NCI-H2196 treated with DMSO at 0.1 percent for 48 hours (cell line): ENCODE measurements at regions not wholly inside any gene's neighbourhood (a gene's known extent, or its start where the extent isn't known, plus 50 kb on each side); places are given as distances from the start of the nearest gene placed in this dataset.

ENCODE experiments used
- DNase-seq: peaks from one replicate; lab custom pipeline; 2025; ENCODE audit not compliant: unreplicated experiment; lab: John Stamatoyannopoulos, UW

- DNase-seq, result no peak
Observed at GRCh38 chr21:28791595-28792282, 200.9 kb downstream of the LTN1 start.

- DNase-seq, result no peak
Observed at GRCh38 chr21:28790335-28790734, 202.3 kb downstream of the LTN1 start.

- no peak for DNase-seq
Observed at GRCh38 chr21:28789523-28789922, 203.2 kb downstream of the LTN1 start.

DNA sequence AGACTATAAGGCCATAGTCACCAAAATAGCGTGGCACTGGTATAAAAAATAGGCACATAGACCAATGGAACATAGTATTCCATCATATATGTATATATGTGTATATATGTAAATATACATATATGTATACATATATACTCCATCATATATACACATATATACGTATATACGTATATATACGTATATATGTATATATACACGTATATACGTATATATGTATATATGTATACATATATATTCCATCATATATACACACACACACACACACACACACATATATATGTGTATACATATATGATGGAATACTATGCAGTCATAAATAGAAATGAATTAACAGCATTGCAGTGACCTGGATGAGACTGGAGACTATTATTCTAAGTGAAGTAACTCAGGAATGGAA, 204.6 kb downstream of the LTN1 start:
- DNase-seq, result no peak

GRCh38 chr21:28783641-28784185, 209.0 kb downstream of the LTN1 start:
- DNase-seq, result no peak

GRCh38 chr21:28781602-28782276, 210.9 kb downstream of the LTN1 start:
- no peak for DNase-seq

DNA sequence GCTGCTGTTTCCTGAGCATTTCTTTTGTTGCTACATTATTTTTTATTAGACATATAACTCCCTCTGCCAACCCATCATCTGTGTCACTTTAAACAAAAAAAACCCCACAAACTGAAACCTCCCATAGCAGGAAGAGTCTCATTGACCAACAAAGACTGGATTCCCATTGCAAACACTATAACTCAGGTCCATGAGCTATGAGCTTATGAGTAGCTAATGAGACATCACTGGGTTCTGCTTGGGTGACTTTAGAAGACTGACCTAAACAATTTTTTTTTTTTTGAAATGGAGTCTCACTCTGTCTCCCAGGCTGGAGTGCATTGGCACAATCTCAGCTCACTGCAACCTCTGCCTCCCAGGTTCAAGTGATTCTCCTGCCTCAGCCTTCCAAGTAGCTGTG, 212.8 kb downstream of the LTN1 start:
- DNase-seq, result no peak

- DNase-seq, result no peak
Observed at GRCh38 chr21:28776251-28776650, 216.4 kb downstream of the LTN1 start.

GRCh38 chr21:28775071-28775470, 217.6 kb downstream of the LTN1 start:
- DNase-seq, result no peak

DNA sequence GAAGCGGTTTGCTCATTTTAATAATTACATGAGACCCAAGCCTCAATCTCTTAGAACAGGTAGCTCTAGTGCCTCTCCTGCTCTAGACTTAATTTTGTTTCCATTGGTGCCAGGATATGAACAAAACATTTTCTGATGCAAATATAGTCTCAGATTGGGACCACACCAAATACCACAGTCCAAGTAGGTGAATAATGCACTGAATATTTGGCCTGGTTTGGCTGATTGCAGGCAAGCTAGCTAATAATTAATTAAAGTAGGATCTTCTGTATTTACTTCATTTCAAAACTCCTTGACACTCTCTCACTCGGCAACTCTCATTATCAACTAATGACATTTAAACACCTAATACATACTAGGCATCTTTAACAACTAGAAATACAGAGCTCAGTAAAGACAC, 219.6 kb downstream of the LTN1 start:
- DNase-seq, result no peak

DNA sequence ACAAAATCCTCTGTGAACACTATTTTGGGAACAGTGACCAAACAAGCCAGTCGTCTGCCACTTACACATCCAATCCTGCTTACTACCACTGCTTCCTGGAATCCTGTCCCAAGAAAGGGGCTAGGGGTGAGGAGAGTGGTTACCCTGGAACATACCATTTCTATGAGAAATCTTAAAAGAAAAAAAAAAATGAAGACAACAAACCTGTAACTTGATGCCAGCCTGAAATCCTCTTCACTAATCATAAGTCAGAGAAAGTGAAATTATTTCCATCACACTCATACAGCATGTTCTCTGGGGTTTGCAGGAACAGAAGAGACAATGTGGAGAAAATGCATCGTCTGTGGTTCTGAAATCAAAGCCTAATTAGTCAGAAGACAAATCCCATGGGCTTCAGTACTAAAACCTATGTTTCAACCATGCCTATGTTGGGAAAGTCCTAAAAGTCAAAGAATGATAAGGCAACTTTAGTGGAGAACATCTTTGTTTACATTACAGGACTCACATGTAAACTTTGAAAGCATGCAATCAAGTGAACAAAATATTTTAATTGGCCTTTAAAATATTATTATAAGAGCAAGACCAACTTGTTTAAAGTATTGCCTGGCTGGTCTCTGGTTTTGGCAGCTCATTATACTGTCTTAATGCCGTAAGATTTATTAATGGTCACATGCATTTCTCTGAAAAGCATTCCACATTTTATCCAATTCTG, 220.7 kb downstream of the LTN1 start:
- DNase-seq, result no peak

DNA sequence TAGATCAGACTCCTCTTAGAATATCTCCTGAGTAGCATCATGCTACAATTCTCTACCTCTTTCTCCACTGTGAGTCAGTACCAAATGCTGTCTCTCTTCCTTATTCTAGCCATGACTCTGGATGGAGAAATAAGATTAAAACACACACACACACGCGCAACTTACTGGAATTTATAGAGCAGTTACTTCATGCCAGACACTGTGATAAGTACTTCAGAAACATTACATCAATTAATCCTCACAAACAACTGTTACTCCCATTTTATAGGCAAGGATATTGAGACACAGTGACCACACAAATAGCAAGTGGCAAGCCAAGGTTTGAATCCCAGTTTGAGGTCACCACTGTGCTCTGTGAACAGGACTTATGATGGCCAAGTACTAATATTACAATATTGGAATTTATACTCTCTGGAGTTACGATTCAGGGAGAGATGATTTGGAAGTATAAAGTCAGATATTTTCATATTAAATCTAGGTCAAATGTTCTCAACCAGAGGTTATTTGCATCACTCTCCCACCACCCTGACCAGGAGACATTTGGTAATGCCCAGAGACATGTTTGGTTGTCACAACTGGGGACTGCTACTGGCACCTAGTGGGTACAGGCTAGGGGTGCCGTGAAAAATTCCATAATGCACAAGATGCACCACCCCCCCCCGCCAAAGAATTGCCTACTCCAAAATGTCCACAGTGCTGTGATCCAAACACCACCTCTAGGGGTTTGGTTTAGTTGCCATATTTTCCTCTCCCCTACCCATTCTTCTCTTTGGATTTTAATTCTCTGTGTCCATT, 221.6 kb downstream of the LTN1 start:
- DNase-seq, result no peak

DNA sequence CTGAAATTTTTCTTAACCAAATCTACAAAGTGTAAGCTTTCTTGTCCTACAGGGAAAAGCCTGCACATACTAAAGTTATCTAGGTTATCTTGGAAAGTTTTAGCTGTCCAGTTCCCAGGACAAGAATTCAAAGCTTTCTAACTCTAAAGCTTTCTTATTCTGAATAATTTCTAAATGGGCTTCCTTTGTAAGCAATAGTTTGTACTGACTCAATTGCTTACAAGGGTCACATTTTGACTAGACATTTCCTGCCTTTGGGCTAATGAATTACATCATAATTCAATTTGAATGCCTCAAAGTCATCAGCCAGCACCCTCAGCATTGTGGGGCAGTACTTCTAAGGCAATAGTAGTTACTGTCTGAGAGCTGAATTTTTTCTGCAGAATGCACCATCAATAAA, 223.0 kb downstream of the LTN1 start:
- no peak for DNase-seq

- no peak for DNase-seq
Observed at GRCh38 chr21:28768753-28769152, 223.9 kb downstream of the LTN1 start.

DNA sequence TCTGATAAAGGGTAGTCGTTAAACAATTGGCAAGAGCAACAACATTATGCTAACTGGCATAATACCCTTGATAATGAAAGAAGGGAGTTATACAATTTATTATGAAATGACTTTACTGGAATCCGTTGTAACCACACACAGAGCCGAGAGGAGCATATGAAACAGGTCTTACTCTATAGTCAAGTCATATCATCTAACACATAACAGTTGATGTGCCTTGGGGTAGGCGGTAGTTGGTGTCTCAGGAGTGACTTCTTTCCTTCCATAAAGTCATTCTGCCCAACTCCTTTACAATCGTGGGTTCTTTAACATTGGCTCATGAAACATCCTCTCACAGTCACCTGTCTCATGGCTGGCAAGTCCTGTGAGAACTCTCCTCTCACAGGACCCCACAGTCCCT, 225.2 kb downstream of the LTN1 start:
- DNase-seq, result no peak

- no peak for DNase-seq
Observed at GRCh38 chr21:28763809-28764418, 228.8 kb downstream of the LTN1 start.

GRCh38 chr21:28762357-28762735, 230.3 kb downstream of the LTN1 start:
- DNase-seq, result no peak

GRCh38 chr21:28761674-28762356, 230.9 kb downstream of the LTN1 start:
- no peak for DNase-seq

DNA sequence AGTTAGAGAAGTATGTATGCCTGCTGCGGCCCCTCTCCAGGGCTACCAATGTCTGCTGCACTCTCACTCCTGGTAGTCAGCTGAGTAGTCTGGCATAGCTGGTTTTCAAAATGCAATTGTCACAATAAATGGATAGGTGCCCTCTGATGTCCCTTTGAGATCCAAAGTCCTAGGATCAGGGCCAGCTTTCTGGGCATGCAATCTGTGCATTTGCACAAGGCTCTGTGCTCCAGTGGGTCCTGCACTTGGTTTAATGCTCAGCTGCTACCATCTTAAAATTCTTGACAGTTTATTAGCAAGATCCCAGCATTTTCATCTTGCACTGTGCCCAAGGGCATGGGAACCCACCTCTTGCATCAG, 233.8 kb downstream of the LTN1 start:
- no peak for DNase-seq
